ELF-1 (cell line): ENCODE measurements at regions not wholly inside any gene's neighbourhood (a gene's known extent, or its start where the extent isn't known, plus 50 kb on each side); places are given as distances from the start of the nearest gene placed in this dataset.

ENCODE experiments used
- DNase-seq: peaks from one replicate; pipeline ENCODE4 v3.0.0-alpha.2; 2016; ENCODE audit warnings: low read depth, low spot score

DNA sequence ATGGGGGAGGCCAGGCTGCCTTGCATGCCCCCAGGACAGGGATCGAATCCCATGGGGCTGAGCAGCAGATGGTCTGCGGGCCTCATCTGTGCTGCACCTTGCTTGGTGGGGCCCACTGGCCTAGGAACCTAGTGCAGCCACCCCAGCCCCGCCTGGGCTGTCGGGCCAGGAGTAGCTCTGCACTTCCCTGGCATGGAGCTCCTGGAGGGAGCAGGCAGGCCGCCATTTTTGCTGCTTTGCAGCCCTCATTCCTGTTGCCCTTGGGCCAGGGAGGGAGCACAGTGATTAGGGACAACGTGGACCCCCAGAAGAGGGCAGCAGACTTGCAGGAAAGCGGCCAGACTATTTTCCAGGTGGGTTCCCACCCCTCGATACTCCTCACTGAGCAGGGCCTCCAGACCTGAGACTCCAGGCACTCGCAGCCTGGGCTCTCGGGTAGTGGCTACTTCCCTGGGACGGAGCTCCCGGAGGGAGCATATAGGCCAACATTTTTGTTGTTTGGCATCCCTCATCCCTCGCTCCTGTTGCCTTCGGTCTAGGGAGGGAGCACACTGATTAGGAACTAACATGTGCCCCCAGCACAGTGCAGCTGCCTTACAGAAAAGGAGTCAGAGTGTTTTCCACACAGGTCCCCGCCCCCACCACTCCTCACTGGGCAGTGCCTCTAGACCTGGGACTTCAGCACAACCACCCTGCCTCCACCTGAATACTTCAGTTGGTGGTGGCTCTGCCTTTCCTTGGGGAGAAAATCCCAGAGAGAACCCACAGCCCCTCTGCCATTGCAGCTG, 99.5 kb downstream of the MAIP1 start:
- peak; percentile 73 for DNase-seq

DNA sequence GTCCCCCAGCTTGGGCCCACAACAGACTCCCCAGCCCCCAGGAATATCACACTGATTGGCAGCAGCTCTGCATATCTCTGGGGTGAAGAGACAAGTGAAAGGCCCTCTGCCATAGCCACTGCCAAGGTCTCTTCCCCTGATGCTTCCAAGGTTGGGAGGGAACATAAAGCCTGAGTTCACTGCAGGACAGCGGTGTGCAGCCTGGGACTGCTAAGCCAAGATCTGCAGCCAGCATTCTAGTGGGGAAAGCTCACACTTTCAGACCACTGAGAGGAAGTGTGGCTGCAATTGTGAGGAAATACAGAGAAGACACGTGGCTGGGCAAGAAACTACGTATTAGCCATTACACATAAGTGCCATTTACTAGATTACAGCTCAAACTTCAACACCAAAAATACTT, 100.7 kb downstream of the MAIP1 start:
- no peak for DNase-seq

DNA sequence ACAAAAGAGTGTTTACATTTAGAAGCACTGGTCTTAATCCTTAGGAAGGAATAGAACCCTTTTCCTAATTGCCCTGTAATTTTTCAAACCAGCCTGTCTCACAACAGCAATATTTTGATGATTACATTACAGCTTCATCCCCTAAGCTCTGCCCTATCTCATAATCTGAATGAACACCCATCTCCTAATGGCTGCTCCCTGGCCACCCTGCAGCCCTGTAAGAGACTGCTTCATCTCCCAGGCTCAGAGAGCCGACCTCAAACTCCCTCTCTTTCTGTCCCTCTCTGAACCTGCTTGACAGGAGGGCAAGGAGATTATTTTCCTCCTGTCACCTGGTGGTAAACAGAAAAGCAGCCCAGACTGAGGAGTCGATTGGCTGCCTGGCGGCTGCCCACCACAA, 107.8 kb downstream of the MAIP1 start:
- no peak for DNase-seq

DNA sequence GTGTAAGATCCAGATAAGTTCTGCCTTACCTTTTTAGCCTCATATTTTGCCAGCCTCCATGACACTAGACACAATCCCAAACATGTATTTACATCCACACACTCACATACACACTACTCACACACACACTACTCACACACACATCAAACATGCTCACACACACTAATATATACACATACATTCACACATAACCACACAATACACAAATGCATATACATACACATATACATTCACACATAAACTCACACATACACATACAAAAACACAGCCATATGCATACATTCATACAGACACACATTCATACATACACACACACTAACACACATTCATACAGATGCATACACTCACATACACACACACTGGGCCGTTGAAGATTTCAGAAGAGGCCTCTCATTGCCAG, 109.5 kb downstream of the MAIP1 start:
- no peak for DNase-seq

DNA sequence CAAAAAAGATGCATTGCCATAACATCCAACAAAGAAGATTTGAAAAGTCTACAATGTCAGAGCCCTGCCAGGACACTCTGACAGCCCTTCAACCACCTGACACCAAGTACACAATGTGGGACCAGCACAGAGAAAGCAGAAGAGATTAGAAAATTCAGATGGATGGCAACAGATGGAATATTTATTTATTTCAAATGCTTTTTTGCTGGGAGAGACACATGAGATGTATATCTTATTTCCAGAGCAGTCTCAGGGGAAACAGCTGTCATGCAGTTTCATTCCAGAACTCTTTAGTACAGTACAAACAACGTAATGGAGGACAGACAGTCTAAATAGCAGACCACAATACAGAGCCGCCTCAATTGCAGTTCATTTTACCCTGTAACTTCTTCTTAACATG, 110.1 kb downstream of the MAIP1 start:
- no peak for DNase-seq

DNA sequence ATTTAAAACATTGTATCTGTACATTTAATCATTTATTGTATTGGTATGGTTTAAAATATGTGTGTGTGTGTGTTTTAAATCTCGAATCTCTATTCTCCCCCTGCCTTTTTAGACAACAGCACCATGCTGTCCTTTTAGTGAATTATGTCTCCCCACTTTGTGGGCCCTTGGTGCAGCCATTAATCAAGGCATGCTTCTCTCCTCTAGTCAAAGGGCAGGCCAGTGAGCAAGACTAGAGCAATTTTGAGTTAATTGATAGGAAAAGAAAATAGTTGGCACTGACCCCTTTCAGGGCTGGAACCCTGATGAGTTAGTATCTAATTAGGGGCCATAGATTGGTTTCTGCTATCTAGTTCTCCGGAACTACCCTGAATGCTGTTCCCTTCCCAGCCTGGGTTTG, 111.0 kb downstream of the MAIP1 start:
- no peak for DNase-seq

DNA sequence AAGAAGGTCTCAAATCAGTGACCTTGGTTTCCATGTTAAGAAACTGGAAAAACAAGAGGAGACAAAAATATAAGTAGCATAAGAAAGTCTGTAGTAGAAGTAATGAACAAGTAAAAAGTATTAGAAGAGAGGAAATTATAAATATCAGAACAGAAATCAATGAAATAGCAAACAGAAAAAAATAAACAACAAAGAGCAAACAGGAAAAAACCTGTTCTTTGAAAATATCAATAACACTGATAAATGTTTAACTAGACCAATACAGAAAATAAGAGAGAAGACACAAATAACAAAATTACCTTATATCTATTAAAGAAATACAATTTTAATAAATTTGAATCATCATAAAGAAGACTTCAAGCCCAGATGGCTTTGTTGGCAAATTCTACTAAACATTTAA, 113.3 kb downstream of the MAIP1 start:
- DNase-seq, result no peak

DNA sequence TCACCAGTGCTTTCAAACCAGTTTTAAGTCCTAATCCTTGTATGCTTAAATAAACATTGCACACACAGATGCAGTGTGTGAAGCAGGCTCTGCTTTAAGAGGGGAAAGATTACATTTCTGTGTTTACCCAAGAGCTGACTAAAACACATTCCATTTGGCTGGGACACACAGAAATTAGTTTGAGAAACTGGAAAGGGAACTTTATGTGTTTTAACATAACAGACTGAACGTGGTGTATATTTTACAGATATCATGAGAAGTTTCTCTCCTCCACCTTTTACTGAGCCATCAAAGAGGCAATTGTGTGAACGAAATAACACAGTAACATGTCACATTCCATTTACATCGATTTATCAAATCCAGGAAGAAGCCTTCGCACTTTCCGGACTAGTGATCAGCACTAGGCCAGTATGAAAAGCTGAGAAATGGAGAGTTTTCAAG, 121.8 kb downstream of the MAIP1 start:
- no peak for DNase-seq

DNA sequence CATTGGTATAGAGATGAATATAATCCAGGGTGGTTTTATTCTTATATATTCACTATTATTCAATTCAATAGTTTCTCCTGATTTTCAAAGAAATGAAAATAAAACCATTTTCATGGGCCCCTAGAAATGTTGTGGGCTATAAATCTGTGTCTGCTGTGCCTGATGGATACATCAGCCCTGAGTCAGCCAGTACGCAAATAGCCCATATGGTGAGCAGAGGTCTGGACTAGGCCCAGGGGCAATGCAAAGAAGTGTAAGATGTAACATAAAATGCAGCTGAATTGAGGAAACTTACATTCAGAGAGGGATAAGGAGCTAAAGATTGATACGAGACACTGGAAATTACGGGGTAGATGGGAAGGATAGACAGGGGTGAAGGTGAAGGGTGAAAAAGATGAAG, 122.5 kb downstream of the MAIP1 start:
- DNase-seq, result no peak

DNA sequence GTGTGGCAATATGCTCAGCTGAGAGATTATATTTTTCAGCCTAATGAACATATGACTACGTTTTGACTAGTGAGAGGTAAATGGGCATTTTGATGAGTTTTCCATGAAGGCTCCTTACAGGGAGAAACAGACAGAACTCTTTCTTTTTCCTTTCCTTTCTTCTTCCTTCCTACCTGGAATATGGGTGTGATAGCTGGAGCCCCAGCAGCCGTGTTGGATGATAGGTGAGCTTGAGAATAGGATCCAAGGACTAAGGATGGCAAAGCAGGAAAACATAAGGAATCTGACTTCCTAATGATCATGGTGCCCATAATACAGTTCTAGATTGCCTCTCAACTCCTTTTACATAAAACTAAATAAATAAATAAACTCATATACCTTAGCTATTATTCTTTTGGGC, 124.0 kb downstream of the MAIP1 start:
- DNase-seq, result no peak

DNA sequence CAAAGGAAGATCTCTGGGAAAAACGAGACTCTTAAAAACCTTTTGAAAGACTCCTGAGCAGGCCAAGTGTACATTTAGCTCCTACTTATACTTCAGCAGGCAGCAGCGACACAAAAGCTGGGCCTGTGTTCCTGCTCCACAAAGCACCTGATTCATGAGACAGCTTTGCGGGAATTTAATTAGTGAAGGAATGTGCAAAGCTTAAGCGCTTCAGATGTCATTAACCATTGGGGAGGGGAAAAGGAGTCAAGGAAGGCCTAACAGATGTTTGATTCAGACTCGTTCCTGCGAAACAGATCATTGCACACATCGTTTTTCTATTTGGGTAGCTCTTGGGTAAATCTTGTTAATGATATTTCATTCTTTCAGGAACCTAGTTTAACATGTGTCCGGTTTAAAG, 125.9 kb downstream of the MAIP1 start:
- peak; percentile 54 for DNase-seq

DNA sequence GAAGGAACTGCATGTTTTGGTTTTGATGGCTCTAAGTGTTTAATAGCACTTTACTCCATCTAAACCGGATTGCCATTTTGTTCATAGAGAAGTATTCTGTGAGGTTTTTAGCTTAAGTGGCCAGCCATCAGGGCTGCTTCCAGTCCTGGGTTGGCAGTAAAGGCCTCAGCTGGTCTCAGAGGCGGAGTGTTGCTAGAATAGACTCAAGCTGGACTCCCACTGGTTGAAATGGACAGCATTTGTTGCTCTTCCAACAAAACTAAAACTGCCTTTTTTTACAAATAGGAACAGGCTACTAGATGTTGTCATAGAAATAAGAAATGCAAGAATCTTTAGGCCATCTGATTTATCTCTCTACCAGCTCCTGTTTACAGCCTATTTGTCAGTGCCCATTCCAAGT, 126.4 kb downstream of the MAIP1 start:
- no peak for DNase-seq

DNA sequence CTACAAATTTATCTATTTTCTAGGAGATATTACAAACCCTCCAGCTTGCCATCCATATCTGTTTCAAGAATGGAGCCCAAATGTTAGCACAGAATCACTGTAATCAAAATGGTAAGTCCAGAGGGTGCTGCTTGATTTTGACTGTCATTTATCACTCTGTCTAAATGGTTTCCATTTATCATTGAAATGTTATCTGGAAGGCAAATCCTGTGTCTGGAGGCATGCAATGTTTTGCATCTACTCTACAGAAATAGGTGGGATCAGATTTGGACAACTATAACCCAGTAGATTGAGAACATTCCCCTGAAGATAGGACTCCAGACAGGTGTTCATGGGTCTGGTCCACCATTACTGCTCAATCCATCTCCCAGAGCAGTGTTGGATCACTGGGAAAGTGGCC, 128.7 kb downstream of the MAIP1 start:
- DNase-seq, result no peak

DNA sequence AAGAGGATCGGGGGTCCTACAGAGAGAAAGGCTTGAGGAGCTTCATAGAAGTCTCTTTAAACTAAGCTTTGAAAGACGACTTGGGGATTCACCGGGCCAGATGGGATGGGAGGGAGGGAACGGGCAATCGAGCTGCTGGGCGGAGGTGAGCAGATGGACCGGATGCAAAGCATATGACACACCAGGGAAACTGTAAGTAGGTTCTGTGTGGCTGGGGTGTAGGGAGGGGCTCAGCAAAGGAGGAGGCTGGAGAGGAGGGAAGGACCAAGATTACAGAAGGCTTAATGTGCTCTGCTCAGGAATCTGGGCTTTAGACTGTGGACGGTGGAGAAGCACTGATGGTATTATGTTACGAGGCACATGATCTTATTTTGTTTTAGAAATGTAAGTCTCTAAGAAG, 131.5 kb downstream of the MAIP1 start:
- DNase-seq, result peak; percentile 40

DNA sequence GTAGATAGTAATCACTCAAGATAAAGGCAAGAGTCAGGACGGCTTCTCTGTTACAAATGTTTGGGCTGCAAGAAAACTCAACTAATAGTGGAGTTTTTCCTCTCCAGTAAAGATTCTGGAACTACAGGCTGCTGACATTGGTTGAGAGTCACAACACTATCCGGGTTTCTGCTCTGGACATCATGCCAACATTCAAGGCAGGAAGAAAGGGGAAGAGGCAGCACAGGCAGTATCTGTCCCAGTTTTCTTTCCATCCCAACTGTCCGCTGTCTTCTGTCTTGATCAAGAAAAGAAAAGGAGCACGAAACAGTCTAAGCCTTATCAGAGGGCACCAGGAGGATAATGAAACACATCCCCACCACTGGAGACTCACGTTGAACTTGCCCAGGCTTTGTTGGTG, 132.1 kb downstream of the MAIP1 start:
- DNase-seq, result no peak

DNA sequence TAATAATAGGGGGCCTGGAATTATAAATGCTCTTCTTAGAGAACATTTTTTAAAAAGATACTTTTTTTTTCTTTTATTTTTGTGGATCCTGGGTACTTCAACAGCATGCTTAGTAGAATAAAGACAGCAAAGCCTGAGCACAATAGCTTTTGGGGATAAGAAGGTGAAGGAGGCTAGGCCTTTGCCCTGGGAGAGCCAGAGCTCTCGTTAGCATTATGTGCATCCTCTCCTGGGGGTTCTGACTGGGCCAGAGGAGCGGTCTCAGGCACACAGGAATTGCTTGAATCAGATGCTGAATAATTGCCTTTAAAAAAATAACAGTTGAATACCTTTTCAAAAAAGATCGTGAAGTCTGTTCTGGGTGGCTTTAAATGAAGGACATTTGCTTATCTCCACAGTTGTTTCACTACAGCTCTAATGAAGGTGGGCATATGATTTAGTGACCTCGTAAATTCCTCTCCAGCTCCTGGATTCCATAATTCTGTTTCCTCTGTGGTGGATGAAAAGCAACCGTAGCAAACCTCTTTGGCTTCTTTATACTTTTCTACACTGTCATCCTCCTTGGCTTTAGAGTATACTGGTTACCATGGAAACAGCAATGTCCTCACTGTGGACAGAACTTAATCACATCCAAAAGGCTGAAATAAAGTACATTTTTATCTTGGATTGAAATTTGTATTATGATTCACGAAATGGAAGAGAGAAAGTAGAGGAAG, 133.8 kb downstream of the MAIP1 start:
- no peak for DNase-seq

DNA sequence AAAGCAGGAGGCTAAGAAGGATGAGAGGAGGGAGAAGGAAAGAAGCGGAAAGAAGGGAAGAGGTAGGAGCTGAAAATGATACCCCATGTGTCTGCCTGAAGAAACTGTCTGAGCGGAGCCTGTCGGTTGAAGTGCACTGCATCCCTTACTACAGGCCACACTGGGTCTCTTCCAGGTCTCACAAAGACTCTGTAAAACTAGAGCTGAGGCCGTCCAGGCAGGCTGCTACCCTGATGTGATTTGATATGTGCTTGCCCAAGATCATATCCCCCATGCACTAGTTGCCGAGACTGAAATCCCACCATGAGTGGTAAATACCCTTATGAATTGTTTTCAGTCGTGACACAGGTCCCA, 134.4 kb downstream of the MAIP1 start:
- no peak for DNase-seq

DNA sequence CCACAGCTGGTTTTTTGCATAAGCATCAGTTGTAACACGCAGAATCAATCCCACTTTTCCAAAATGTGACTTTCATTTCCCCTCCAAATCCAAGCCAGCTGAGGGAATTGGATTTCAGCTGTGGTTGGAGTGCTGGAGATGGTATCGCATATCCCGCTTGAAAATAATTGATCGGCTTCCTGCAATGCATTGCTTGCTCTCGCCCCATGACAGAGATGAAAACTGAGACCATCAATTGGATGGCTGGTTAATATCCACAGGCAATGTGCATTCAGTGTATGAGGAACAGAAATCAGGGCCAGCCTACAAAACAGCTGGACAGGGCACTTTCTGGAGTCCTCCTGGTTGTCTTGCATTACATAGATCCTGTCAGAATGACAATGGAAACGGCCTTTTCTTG, 135.3 kb downstream of the MAIP1 start:
- DNase-seq, result no peak

DNA sequence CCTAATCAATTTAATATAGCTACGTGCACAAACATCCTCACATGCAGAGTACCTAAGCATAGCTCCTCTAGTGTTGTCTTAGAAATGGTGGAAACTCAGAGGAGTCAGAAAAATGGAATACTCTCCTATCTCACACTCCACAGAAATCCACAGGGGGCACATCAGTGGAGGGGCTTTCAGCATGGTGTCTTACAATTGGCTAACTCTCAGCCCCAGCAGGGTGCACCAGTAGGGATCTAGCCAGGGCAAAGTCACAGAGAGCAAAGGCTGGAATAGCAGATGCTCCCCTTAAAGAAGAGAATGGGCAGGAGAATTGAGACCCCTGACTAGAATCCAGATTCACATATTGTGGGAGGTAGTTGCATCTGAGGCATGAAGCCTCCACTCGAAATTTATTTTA, 135.7 kb downstream of the MAIP1 start:
- DNase-seq, result no peak

DNA sequence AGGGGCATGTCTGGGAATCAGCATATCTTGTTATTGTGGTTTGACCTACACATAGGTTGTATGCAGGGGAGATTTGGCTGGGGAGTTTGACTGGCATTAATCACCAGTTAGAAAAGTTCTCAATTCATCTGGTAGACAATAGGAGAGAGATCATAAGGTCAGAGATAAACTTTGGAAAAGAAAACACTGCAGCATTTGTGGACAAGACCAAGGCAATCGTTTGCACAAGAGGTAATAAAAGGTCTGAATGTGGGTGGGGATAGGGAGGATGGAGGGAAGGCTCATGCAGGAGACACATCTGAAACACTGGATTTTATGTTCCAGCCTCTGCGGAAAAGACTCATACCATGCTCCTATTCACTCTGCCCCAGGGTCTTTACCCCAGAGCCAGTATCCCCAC, 136.9 kb downstream of the MAIP1 start:
- DNase-seq, result no peak

DNA sequence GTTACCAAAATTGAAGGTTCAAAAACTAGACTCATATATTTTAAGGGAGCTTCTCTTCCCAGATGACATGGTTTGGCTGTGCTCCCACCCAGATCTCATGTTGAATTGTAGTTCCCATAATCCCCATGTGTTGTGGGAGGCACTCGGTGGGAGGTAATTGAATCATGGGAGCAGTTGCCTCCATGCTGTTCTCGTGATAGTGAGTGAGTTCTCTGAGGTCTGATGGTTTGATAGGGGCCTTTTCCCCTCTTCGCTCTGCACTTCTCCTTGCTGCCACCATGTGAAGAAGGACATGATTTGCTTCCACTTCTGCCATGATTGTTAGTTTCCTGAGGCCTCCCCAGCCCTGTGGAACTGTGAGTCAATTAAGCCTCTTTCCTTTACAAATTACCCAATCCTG, 140.1 kb downstream of the MAIP1 start:
- DNase-seq, result no peak

DNA sequence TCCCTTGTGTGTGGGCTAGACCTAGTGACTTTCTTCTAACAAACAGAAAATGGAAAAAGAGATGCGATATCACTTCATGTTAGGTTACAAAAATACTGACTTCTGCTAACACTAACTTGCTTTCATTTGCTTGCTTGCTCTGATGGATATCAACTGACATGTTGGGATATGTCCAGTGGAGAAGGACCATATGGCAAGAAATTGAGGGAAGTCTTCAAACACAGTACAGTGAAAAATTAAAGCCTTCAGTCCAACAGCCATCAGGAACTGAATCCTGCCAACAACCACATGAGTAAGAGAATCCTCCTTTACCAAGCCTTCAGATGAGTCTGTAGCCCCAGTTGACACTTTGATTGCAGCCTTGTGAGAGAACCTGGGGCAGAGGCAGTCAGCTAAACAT, 143.9 kb downstream of the MAIP1 start:
- DNase-seq, result no peak

DNA sequence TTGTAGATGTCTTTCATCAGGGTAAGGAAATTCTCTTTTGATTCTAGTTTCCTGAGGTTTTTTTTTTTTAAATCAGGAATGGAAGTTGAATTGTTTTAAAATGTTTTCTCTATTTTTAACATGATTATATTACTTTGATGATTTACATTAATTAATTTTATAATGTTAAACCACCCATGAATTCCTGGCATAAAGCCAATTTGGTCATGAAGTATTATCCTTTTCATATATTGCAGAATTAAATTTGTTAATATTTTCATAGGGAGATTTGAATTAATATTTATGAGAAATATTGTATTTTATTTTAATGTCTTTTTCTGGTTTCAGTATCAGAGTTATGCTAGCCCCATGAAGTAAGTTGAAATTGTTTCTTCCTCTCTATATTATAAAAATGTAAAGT, 144.6 kb downstream of the MAIP1 start:
- no peak for DNase-seq

DNA sequence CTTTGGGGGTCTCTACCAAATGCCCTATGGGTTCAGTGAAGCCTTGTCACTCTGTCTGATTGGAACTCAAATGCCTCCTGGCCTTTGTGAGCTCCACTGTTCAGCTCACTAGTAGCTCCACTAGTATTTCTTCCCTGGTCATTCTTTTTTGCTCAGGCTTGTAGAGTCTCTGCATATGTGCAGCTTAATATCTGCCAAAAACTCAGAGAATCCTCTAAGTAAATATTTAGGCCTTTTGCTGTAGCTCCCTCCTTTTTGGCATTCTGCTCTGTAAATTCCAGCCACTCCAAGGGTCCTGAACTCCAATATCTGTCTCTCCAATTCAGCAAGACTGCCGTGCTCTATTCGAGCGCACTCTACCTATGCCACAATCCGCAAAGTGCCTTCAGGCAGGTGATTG, 146.5 kb downstream of the MAIP1 start:
- DNase-seq, result no peak
